ENCODE measurements at regions not wholly inside any gene's neighbourhood (a gene's known extent, or its start where the extent isn't known, plus 50 kb on each side); places are given as distances from the start of the nearest gene placed in this dataset.

- TF ChIP-seq CHD7 (IDR thresholded peaks at IDR 0.05; ENCODE audit: insufficient replicate concordance, low read length): no peak
Observed at GRCh38 chr9:28518439-28518838, 945.2 kb upstream of the C9orf72 start (continued).
